Kidney (tissue), 13 donors: ENCODE measurements at regions not wholly inside any gene's neighbourhood (a gene's known extent, or its start where the extent isn't known, plus 50 kb on each side); places are given as distances from the start of the nearest gene placed in this dataset.

Source experiments
- DNase-seq, 5 donors: peaks; one replicate each; pipeline ENCODE4 v3.0.0-alpha.2; 2013 to 2020
- FAIRE-seq: peaks from 2 replicates; lab custom pipeline; 2012; peaks lifted over from hg19 to GRCh38; lab: Jason Lieb, UNC
- H3K27ac ChIP-seq, 2 donors: one replicate each; pipeline ENCODE4 v1.7.0; 2013; ENCODE audit warnings: low read depth in 2 of 2, low read length in 2 of 2, inconsistent platforms in 1 of 2
- H3K27me3 ChIP-seq: one replicate; pipeline ENCODE4 v1.7.1; 2013; ENCODE audit warnings: low read length, inconsistent platforms; ENCODE audit not compliant: control insufficient read depth, insufficient read depth
- H3K36me3 ChIP-seq, 3 donors: one replicate each; pipeline versions ENCODE4 v1.7.0 to v1.7.1; 2013; ENCODE audit warnings: low read length in 3 of 3, control low read depth in 1 of 3, inconsistent platforms in 1 of 3; ENCODE audit not compliant: insufficient read depth in 3 of 3, control insufficient read depth in 2 of 3
- H3K4me1 ChIP-seq, 3 donors: one replicate each; pipeline versions ENCODE4 v1.7.0 to v1.7.1; 2013; ENCODE audit warnings: low read length in 3 of 3, inconsistent platforms in 1 of 3, low read depth in 1 of 3; ENCODE audit not compliant: control insufficient read depth in 2 of 3, insufficient read depth in 2 of 3
- H3K4me3 ChIP-seq, 3 donors: one replicate each; pipeline versions ENCODE4 v1.7.0 to v1.8.1; 2013; ENCODE audit warnings: low read length in 3 of 3, control low read depth in 1 of 3, inconsistent platforms in 1 of 3
- H3K9ac ChIP-seq, 3 donors: one replicate each; pipeline versions ENCODE4 v1.7.0 to v1.7.1; 2013; ENCODE audit warnings: low read length in 3 of 3, control low read depth in 1 of 3, inconsistent platforms in 1 of 3
- H3K9me3 ChIP-seq, 3 donors: one replicate each; pipeline versions ENCODE4 v1.7.0 to v1.7.1; 2013; ENCODE audit warnings: low read length in 3 of 3, control low read depth in 1 of 3, inconsistent platforms in 1 of 3; ENCODE audit not compliant: control insufficient read depth in 2 of 3, insufficient read depth in 1 of 3
- CTCF ChIP-seq: IDR thresholded peaks from 3 replicates; pipeline ENCODE4 v1.5.1; 2012; ENCODE audit warnings: mild to moderate bottlenecking, moderate library complexity, borderline replicate concordance; ENCODE audit not compliant: insufficient read depth; ENCODE audit errors: extremely low read depth
- intact Hi-C: fragments of 100-400 bp; cut with DNase I; formaldehyde crosslinking; loops from one replicate; pipeline ENCODE4 v1.11.1; 2022
- donor health status: control.
- donor health status: control.
- donor health status: control.
- donor health status: control.
- donor health status: control.
- donor health status: DM: yes; HTN: yes; CAD: no.
- donor health status: Normal renal cell carcinoma (clear cell type).

DNA sequence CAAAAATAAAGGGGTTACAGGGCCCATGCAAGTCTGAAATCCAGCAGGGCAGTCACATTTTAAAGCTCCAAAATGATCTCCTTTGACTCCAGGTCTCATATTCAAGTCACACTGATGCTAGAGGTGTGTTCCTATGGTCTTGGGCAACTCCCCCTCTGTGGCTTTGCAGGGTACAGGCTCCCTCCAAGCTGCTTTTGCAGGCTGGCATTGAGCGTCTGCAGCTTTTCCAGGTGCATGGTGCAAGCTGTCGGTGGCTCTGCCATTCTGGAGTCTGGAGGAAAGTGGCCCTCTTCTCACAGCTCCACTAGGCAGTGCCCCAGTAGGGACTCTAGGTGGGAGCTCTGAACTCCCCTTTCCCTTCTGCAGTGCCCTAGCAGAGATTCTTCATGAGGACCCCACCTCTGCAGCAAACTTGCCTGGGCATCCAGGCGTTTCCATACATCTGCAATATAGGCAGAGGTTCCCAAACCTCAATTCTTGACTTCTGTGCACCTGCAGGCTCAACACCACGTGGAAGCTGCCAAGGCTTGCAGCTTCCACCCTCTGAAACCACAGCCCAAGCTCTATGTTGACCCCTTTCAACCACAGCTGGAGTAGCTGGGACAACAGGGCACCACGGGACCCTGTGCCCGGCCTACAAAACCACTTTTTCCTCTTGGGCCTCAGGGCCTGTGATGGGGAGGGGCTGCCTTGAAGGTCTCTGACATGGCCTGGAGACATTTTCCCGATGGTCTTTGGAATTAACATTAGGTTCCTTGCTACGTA lies 80.1 kb upstream of the PLSCR5 start:
- no peak for TF ChIP-seq CTCF
- intact Hi-C loops = no loop called here

GRCh38 chr3:146682171-146682570 lies 77.0 kb upstream of the PLSCR5 start:
- H3K27ac ChIP-seq = no peak overlapping the region
- H3K4me3 ChIP-seq = no peak overlapping the region
- no peak for TF ChIP-seq CTCF
- intact Hi-C loops = no loop called here
- FAIRE-seq (no peak), DNase-seq (peak in 2 of 5 donors; percentile 7 to 13)
- H3K9me3 ChIP-seq = no peaks in the 10 kb centered on the region
- H3K36me3 ChIP-seq = no peaks in the 10 kb centered on the region
- no peaks in the 10 kb centered on the region for H3K4me1 ChIP-seq
- no peak overlapping the region for H3K9ac ChIP-seq
- no peaks in the 10 kb centered on the region for H3K27me3 ChIP-seq

More for the DNA sequence above, 80.1 kb upstream of the PLSCR5 start:
- Histone ChIP-seq H3K9me3 (no peaks in the 10 kb centered on the region), H3K27me3 (no peaks in the 10 kb centered on the region), H3K9ac (no peak overlapping the region), H3K27ac (no peak overlapping the region), H3K36me3 (no peaks in the 10 kb centered on the region), H3K4me3 (no peak overlapping the region), H3K4me1 (no peaks in the 10 kb centered on the region)
- FAIRE-seq (no peak), DNase-seq (no peak)

- no peak overlapping the region for H3K9ac ChIP-seq
- intact Hi-C loops = no loop called here
- DNase-seq (no peak), FAIRE-seq (no peak)
- no peak for TF ChIP-seq CTCF
- no peak overlapping the region for H3K4me3 ChIP-seq
- no peaks in the 10 kb centered on the region for H3K27me3 ChIP-seq
- no peak overlapping the region for H3K27ac ChIP-seq
- H3K4me1 ChIP-seq = no peaks in the 10 kb centered on the region
- H3K9me3 ChIP-seq = no peaks in the 10 kb centered on the region
- no peaks in the 10 kb centered on the region for H3K36me3 ChIP-seq
Observed at GRCh38 chr3:146680617-146681016, 75.5 kb upstream of the PLSCR5 start.
